ENCODE measurements at regions not wholly inside any gene's neighbourhood (a gene's known extent, or its start where the extent isn't known, plus 50 kb on each side); places are given as distances from the start of the nearest gene placed in this dataset.

DNA sequence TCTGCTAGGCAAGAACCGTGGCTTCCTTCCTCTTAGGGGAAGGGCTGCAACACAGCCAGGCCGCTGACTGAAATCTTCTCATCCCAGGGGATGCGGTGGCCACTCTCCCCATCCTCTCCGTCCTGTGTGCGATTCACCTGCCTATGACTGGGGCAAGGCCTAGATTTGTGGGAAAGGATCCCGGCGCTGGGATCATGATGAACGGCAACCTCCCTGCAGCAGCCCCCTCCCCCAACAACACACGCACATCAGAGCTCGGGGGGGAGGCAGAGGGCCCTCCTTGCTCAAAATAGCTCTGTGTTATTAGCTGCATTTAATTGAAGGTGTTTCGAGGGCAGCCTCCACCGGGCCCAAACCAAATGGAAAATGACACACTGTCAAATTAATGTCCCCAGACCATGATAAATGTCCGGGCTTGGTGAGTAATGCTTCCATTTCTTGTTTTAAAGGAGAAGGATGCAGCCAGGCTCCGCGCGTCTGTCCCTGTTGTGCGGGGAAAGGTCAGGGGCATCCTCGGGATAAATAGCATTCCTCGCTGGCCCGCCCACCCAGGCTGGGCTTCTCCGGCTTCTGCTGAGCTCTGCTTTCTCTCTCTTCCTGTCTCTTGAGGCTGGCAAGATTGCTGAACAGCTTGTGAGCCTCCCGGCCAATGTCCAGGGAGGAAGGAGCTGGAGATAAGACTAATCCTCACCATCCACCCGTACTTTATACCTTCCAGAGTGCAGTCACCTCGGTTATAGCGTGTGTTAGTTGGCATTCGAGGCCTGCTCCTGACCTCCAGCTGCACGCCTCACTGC lies 56.4 kb upstream of the TLE3 start:
- DNase-seq (ENCODE audit: low read depth in 2 of 3, low spot score in 1 of 3): no peak

DNA sequence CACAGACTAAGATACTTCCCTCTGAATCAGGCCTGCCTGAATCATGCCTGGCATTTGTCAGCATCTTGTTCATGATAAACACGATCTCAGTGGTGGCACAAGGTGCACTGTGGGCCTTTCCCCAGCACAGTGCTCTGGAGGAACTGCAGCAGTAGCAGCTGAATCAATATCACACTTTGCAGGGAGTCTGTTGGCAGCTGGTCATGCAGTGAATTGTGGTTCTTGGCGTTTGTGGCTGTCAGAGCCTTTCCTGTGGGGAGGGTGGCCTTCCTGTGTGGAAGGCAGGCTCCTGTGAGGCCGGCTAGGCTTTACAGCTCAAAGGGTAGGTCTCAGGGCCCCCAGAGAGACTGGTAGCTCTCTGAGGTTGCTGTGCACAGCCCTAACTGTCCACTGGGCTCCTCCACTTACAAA lies 54.4 kb upstream of the TLE3 start:
- DNase-seq (ENCODE audit: low read depth in 2 of 3, low spot score in 1 of 3): no peak

DNA sequence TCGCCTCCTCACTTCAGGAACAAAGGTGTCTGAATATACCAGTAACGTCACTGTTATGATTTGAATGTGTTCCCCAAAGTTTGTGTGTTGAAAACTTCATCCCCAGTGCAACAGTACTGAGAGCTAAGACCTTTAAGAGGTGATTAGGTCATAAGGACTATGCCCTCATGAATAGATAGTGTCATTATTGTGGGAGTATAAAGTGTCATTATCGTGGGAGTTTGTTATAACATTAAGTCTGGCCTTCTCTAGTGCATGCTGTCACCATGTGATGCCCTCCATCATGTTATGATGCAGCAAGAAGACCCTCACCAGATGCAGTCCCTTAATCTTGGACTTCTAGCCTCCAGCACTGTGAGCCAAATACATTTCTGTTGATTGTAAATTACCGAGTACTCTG lies 53.7 kb upstream of the TLE3 start:
- no peak for DNase-seq (ENCODE audit: low read depth in 2 of 3, low spot score in 1 of 3)

DNA sequence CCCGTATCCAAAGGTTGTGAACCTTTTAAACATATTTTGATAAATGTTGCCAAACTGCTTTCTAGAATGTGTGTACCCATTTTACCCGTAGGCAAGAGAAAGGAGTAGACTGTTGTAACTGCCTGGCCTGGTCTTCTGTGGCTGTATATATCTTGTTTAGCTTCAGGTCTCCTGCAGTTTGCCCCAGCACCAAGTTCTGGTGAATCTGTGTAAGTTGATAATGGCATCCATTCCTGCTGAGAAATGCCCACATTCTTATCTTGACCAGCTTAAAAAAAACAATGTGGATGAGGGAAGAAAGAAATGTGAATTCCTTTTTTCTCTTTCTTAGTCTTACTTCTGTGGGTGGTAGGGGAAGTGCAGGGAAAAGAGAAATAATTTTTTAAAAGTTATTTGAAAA lies 53.3 kb upstream of the TLE3 start:
- DNase-seq (ENCODE audit: low read depth in 2 of 3, low spot score in 1 of 3): no peak

DNA sequence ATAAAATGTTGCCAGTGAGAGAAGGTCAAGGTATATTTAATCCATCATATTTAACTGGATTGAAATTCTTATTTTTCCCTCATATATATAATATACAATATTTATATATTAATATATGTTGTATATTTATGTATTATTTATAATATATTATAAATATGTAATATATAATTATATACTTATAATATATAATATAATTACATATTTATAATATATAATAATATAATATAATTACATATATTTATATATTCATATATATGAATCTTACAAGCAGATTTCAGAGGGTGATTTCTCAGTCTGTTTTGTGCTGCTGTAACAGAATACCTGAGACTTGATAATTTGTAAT lies 52.7 kb upstream of the TLE3 start:
- DNase-seq (ENCODE audit: low read depth in 2 of 3, low spot score in 1 of 3): no peak

DNA sequence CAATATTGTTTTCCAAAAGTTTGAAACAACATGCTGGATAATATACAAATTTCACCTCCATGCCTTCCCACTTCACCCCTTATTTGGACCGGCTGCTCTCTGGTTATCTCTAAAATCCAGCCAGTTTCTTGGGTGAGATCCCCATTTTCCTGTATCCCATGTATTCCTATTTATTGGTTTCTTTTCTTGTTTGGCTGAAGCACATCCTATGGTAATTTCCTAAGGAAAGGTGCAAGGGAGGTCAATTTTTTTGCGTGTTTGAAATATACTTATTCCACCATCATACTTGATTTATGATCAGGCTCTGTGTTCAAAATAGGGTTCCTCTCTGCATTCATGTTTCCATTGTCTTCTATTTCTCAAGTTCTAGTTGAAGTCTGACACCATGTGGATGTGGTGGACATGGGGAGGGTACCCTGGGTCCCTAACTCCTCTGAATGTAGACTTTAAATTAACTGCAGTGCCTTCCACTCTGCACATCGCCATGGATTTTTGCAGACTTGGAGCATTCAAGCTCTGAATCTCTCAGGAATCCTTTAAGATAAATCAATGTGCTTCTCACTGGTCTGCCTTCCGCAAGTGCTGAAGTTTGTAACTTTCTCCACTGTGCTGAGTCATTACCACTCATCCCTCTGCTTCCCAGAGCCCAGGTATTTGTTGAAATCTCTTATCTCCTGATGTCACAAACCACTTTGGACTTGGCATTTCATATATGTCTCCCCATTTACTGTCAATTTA lies 52.1 kb upstream of the TLE3 start:
- DNase-seq (ENCODE audit: low read depth in 2 of 3, low spot score in 1 of 3): no peak

DNA sequence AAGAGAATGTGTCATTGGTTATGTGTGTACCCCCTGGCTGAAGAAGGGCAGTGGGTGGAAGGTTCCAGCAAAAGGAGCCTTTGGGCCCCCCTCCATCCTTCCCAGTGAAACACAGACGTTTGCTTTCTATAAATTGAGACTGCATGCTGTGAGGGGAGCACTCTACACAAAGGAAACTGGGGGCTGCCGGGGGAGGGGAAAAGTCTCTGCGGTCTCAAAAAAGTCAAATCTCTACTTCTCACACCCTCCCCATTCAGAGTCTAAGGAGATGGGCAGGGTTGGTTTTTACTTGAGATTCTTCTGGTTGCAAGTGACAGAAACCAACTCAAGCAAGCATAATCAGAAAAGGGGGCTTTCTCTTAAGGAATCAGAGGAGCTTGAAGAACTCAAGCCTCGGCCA lies 50.1 kb upstream of the TLE3 start:
- no peak for DNase-seq (ENCODE audit: low read depth in 2 of 3, low spot score in 1 of 3)

Data from stimulated activated CD4-positive, alpha-beta T cell treated with anti-CD3 and anti-CD28 coated beads, Interleukin-12 subunit alpha, Interleukin-12 subunit beta, amount 100 ng/mL, for 48 hours (primary cell).